ES-I3 (cell line): ENCODE measurements at regions not wholly inside any gene's neighbourhood (a gene's known extent, or its start where the extent isn't known, plus 50 kb on each side); places are given as distances from the start of the nearest gene placed in this dataset.

Source experiments
- H3K36me3 ChIP-seq: 2 replicates; pipeline ENCODE4 v1.6.1; 2013; ENCODE audit warnings: mild to moderate bottlenecking, low read length, control low read depth, moderate library complexity; ENCODE audit not compliant: insufficient read depth
- H3K4me1 ChIP-seq: 2 replicates; pipeline ENCODE4 v1.6.1; 2013; ENCODE audit warnings: mild to moderate bottlenecking, control low read depth, low read length; ENCODE audit not compliant: insufficient read depth
- H3K9ac ChIP-seq: 2 replicates; pipeline ENCODE4 v1.6.1; 2013; ENCODE audit warnings: low read depth, mild to moderate bottlenecking, low read length, moderate library complexity
- H3K9me3 ChIP-seq: 2 replicates; pipeline ENCODE4 v1.6.1; 2013; ENCODE audit warnings: mild to moderate bottlenecking, low read length, moderate library complexity; ENCODE audit not compliant: control insufficient read depth, insufficient read depth

- no peaks in the 10 kb centered on the region for H3K36me3 ChIP-seq
- H3K9ac ChIP-seq = no peak overlapping the region
- no peaks in the 10 kb centered on the region for H3K4me1 ChIP-seq
- H3K9me3 ChIP-seq = no peaks in the 10 kb centered on the region
Observed at GRCh38 chr13:22744688-22745452, 435.9 kb upstream of the SGCG start.

- Histone ChIP-seq H3K36me3 (no peaks in the 10 kb centered on the region), H3K4me1 (no peaks in the 10 kb centered on the region), H3K9ac (no peak overlapping the region), H3K9me3 (0 out of 2 replicates have a peak, but pooled peaks cover 3% of the 10 kb centered on the region)
Observed at GRCh38 chr13:22748866-22749577, 431.8 kb upstream of the SGCG start.

GRCh38 chr13:22749626-22750025, 431.2 kb upstream of the SGCG start:
- no peak overlapping the region for H3K9ac ChIP-seq
- no peaks in the 10 kb centered on the region for H3K4me1 ChIP-seq
- 0 out of 2 replicates have a peak, but pooled peaks cover 3% of the 10 kb centered on the region for H3K9me3 ChIP-seq
- H3K36me3 ChIP-seq = no peaks in the 10 kb centered on the region

- no peaks in the 10 kb centered on the region for H3K36me3 ChIP-seq
- no peak overlapping the region for H3K9ac ChIP-seq
- no peaks in the 10 kb centered on the region for H3K9me3 ChIP-seq
- no peaks in the 10 kb centered on the region; the same call in none of the 2 replicates for H3K4me1 ChIP-seq
Observed at GRCh38 chr13:22757530-22758120, 423.2 kb upstream of the SGCG start.

- H3K4me1 ChIP-seq = no peaks in the 10 kb centered on the region; the same call in none of the 2 replicates
- no peaks in the 10 kb centered on the region for H3K36me3 ChIP-seq
- no peak overlapping the region for H3K9ac ChIP-seq
- no peaks in the 10 kb centered on the region for H3K9me3 ChIP-seq
Observed at GRCh38 chr13:22758245-22758644, 422.5 kb upstream of the SGCG start.

GRCh38 chr13:22761709-22762108, 419.1 kb upstream of the SGCG start:
- no peaks in the 10 kb centered on the region; the same call in none of the 2 replicates for H3K4me1 ChIP-seq
- H3K36me3 ChIP-seq = no peaks in the 10 kb centered on the region
- no peaks in the 10 kb centered on the region for H3K9me3 ChIP-seq
- no peak overlapping the region for H3K9ac ChIP-seq

- no peaks in the 10 kb centered on the region for H3K36me3 ChIP-seq
- no peaks in the 10 kb centered on the region for H3K4me1 ChIP-seq
- H3K9me3 ChIP-seq = no peaks in the 10 kb centered on the region
- H3K9ac ChIP-seq = no peak overlapping the region
Observed at GRCh38 chr13:22765547-22765946, 415.2 kb upstream of the SGCG start.

- Histone ChIP-seq H3K9me3 (no peaks in the 10 kb centered on the region), H3K9ac (no peak overlapping the region), H3K4me1 (no peaks in the 10 kb centered on the region), H3K36me3 (no peaks in the 10 kb centered on the region; the same call in 1 of the 2 replicates)
Observed at GRCh38 chr13:22770891-22771290, 409.9 kb upstream of the SGCG start.

- H3K9ac ChIP-seq = no peak overlapping the region
- no peaks in the 10 kb centered on the region; the same call in 1 of the 2 replicates for H3K36me3 ChIP-seq
- no peaks in the 10 kb centered on the region for H3K4me1 ChIP-seq
- H3K9me3 ChIP-seq = no peaks in the 10 kb centered on the region
Observed at GRCh38 chr13:22773465-22773864, 407.3 kb upstream of the SGCG start.

- H3K36me3 ChIP-seq = no peaks in the 10 kb centered on the region
- no peak overlapping the region for H3K9ac ChIP-seq
- no peaks in the 10 kb centered on the region for H3K9me3 ChIP-seq
- H3K4me1 ChIP-seq = no peaks in the 10 kb centered on the region
Observed at GRCh38 chr13:22776394-22777186, 404.2 kb upstream of the SGCG start.

- Histone ChIP-seq H3K9me3 (no peaks in the 10 kb centered on the region), H3K36me3 (no peaks in the 10 kb centered on the region), H3K4me1 (no peaks in the 10 kb centered on the region), H3K9ac (no peak overlapping the region)
Observed at GRCh38 chr13:22777207-22777606, 403.6 kb upstream of the SGCG start.

- peaks cover 5% of the 10 kb centered on the region; the same call in 1 of the 2 replicates for H3K4me1 ChIP-seq
- no peaks in the 10 kb centered on the region for H3K9me3 ChIP-seq
- no peak overlapping the region for H3K9ac ChIP-seq
- H3K36me3 ChIP-seq = no peaks in the 10 kb centered on the region
Observed at GRCh38 chr13:22789027-22789593, 391.7 kb upstream of the SGCG start.

- no peaks in the 10 kb centered on the region for H3K9me3 ChIP-seq
- H3K9ac ChIP-seq = no peak overlapping the region
- H3K36me3 ChIP-seq = no peaks in the 10 kb centered on the region
- peaks cover 5% of the 10 kb centered on the region; the same call in 1 of the 2 replicates for H3K4me1 ChIP-seq
Observed at GRCh38 chr13:22789916-22790315, 390.9 kb upstream of the SGCG start.
